ENCODE measurements at regions not wholly inside any gene's neighbourhood (a gene's known extent, or its start where the extent isn't known, plus 50 kb on each side); places are given as distances from the start of the nearest gene placed in this dataset.
A peak's percentile ranks its signal among the peaks of the same experiment; 100 is the strongest.

DNA sequence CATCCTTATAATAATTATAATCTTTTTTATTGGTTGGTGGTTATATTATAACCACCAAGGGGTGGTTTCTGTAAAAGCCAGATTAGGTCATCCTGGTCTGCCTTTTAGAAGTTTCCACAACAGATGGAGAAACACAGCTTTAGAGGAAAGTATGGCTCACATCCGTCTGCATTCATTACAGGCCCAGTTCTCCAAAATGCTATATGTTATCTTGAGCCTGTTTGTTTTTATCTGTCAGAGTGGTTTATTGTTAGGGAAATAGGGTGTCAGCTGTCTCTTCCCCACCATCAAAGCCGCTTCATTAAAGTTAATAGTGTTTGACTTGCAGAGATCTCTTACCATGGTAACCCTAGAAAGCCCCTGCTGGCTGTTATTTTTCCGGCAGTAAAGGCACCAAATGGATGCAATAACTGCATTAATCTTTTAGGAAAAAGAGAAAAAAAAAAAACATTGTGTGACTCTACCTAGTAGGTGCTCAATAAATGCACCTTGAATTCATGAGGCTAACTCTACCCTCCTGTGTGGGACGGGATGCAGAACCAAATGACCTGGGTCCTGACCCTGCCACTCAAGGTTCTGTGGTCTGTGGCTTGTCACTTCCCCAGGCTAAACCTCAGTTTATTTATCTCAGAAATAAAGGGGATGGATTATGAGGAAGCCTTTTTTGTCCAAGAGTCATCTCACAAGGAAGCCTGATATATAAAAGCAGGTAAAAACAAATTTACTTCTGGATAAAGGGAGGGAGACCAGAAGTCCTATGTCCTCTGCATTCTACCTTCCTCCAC lies 118.3 kb downstream of the WT1 start:
- ATAC-seq (ENCODE audit: insufficient number of reproducible peaks, low FRiP score, low read depth), result no peak
- Histone ChIP-seq H3K9me3 (no peaks in the 10 kb centered on the region), H3K4me1 (ENCODE audit: control insufficient read depth in 1 of 2, low read depth in 2 of 2) (no peaks in the 10 kb centered on the region), H3K36me3 (no peaks in the 10 kb centered on the region), H3K4me3 (no peak overlapping the region), H3K27me3 (replicated peaks; ENCODE audit: insufficient read depth) (no peaks in the 10 kb centered on the region), H3K27ac (no peak overlapping the region)
- TF ChIP-seq, protein P1, sequence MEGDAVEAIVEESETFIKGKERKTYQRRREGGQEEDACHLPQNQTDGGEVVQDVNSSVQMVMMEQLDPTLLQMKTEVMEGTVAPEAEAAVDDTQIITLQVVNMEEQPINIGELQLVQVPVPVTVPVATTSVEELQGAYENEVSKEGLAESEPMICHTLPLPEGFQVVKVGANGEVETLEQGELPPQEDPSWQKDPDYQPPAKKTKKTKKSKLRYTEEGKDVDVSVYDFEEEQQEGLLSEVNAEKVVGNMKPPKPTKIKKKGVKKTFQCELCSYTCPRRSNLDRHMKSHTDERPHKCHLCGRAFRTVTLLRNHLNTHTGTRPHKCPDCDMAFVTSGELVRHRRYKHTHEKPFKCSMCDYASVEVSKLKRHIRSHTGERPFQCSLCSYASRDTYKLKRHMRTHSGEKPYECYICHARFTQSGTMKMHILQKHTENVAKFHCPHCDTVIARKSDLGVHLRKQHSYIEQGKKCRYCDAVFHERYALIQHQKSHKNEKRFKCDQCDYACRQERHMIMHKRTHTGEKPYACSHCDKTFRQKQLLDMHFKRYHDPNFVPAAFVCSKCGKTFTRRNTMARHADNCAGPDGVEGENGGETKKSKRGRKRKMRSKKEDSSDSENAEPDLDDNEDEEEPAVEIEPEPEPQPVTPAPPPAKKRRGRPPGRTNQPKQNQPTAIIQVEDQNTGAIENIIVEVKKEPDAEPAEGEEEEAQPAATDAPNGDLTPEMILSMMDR (IDR thresholded peaks at IDR 0.05), result no peak
- DNase-seq (ENCODE audit: low spot score), result no peak

DNA sequence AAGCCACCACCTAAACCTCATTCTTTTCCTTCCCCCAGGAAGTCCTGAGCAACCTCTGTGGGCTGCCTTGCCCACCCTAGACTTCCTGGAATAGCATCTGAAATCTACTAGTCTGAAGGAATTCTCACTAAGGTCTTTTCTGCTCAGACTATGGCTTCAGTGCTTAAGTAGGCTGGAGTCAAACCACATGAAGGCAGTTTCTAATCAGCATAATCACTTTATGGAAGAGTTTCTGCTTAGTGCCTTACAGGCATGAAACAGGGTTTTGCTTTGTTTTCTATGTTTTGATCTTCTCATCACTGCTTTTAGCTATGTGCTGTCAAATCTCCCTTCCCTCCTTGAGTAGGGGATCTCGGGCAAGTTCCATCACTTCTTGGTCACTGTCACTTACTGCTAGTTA lies 117.7 kb downstream of the WT1 start:
- no peaks in the 10 kb centered on the region for H3K36me3 ChIP-seq
- H3K27me3 ChIP-seq (replicated peaks; ENCODE audit: insufficient read depth), result no peaks in the 10 kb centered on the region
- H3K27ac ChIP-seq, result no peak overlapping the region
- no peak overlapping the region for H3K4me3 ChIP-seq
- TF ChIP-seq, protein P1 (IDR thresholded peaks at IDR 0.05), result no peak
- H3K9me3 ChIP-seq, result no peaks in the 10 kb centered on the region
- H3K4me1 ChIP-seq (ENCODE audit: control insufficient read depth in 1 of 2, low read depth in 2 of 2), result no peaks in the 10 kb centered on the region
- ATAC-seq (ENCODE audit: insufficient number of reproducible peaks, low FRiP score, low read depth) (no peak), DNase-seq (ENCODE audit: low spot score) (no peak)

DNA sequence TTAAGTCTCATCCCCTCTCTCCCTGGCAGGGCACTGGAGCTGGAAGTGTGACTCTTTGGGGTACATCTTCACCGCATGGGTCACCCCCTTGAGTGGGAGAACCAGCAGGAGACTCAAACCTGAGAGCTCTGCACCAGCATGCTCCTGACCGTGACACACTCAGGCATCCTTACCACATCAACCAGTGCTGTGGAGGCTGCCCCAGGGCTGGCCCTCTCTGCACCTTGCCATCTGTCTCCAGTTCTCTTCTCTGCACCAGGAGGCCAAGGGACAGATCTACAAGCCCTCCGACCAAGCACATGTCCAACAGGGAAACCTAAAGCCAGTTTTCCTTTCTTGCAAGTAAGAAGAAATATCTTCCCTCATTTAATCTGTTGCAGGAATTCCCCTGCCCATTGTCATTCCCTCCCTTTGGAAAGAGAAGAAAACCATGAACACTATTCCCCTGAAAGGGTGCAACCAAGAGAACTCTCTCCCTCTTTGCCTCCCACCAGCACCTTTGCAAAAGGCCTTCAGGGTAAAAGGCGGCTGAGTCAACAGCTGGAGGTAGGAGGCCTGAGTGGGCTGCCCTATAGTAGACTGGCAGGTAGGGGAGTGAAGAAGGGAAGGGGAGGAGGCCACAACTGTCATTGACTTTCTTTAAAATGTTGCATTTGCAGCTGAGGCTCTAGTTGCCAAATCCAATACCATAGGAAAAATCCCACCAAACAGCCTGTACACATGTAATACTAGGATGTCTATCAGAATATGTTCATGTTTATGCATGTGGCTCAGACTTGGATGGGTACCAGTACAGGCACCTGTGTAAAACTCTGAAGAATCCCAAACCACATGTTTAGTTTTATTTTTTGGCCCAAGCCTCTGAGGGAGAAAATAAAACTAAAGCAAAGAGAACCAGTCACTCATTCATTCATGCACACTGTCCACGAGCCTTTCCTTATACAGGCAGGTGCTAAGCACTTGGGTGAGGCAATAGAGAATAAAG lies 117.0 kb downstream of the WT1 start:
- H3K4me3 ChIP-seq, result no peak overlapping the region
- ATAC-seq (ENCODE audit: insufficient number of reproducible peaks, low FRiP score, low read depth) (no peak), DNase-seq (ENCODE audit: low spot score) (no peak)
- H3K4me1 ChIP-seq (ENCODE audit: control insufficient read depth in 1 of 2, low read depth in 2 of 2), result no peaks in the 10 kb centered on the region
- H3K36me3 ChIP-seq, result no peaks in the 10 kb centered on the region
- H3K27ac ChIP-seq, result no peak overlapping the region
- TF ChIP-seq, protein P1 (IDR thresholded peaks at IDR 0.05), result no peak
- no peaks in the 10 kb centered on the region for H3K27me3 ChIP-seq (replicated peaks; ENCODE audit: insufficient read depth)
- H3K9me3 ChIP-seq, result no peaks in the 10 kb centered on the region

DNA sequence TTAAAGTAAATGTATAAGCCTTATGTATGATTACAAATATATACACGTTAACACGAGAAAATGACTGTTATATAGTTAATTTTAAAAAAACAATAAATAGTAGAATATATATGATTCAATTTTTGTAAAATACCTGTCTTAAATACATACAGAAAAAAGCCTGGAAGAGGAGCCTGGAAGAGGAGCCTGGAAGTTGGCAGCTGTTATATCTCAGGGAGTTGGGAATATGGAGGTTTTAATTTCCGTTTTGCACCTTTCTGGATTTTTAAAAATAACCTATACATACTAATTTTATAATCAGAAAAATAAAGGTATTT lies 111.6 kb downstream of the WT1 start:
- Histone ChIP-seq H3K36me3 (no peaks in the 10 kb centered on the region), H3K4me1 (ENCODE audit: control insufficient read depth in 1 of 2, low read depth in 2 of 2) (no peaks in the 10 kb centered on the region), H3K4me3 (no peak overlapping the region), H3K27ac (no peak overlapping the region), H3K27me3 (replicated peaks; ENCODE audit: insufficient read depth) (no peaks in the 10 kb centered on the region), H3K9me3 (no peaks in the 10 kb centered on the region)
- TF ChIP-seq, protein P1 (IDR thresholded peaks at IDR 0.05), result peak; percentile 26
- ATAC-seq (ENCODE audit: insufficient number of reproducible peaks, low FRiP score, low read depth) (no peak), DNase-seq (ENCODE audit: low spot score) (no peak)

DNA sequence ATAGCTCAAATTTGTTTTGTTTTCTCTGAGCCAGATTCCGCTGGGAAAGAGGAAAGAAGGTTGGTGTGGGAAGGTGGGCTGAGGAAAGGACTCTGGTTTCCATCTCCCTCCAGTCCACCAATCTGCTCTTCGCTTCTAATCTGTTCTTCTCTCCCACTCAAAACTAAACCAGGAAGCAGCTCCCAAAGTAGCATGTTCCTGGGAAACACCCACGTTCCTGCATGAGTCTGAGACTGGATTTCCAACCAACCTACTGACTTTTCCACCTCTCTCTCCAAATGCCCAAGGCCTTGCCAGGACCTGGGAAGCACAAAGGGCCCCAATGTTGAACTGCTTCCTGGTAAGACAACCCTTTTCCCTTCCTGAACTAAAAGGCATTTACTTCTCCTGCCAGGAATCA lies 110.2 kb downstream of the WT1 start:
- Histone ChIP-seq H3K36me3 (no peaks in the 10 kb centered on the region), H3K27me3 (replicated peaks; ENCODE audit: insufficient read depth) (no peaks in the 10 kb centered on the region), H3K4me3 (no peak overlapping the region), H3K9me3 (no peaks in the 10 kb centered on the region), H3K4me1 (ENCODE audit: control insufficient read depth in 1 of 2, low read depth in 2 of 2) (no peaks in the 10 kb centered on the region), H3K27ac (no peak overlapping the region)
- TF ChIP-seq, protein P1 (IDR thresholded peaks at IDR 0.05), result no peak
- ATAC-seq (ENCODE audit: insufficient number of reproducible peaks, low FRiP score, low read depth), result no peak
- DNase-seq (ENCODE audit: low spot score), result no peak
